ENCODE measurements at regions not wholly inside any gene's neighbourhood (a gene's known extent, or its start where the extent isn't known, plus 50 kb on each side); places are given as distances from the start of the nearest gene placed in this dataset.

- TF ChIP-seq, protein P1, sequence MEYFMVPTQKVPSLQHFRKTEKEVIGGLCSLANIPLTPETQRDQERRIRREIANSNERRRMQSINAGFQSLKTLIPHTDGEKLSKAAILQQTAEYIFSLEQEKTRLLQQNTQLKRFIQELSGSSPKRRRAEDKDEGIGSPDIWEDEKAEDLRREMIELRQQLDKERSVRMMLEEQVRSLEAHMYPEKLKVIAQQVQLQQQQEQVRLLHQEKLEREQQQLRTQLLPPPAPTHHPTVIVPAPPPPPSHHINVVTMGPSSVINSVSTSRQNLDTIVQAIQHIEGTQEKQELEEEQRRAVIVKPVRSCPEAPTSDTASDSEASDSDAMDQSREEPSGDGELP (IDR thresholded peaks at IDR 0.05; ENCODE audit: borderline replicate concordance, low read depth): peak; percentile 85; the same call in 1 of the 2 replicates
- TF ChIP-seq SIN3A (IDR thresholded peaks at IDR 0.05; ENCODE audit: borderline replicate concordance, low read depth, low read length) (no peak; the same call in 1 of the 2 replicates), ZNF547 (CRISPR knock-in tag; IDR thresholded peaks at IDR 0.05) (no peak; the same call in 1 of the 2 replicates), ZNF790 (CRISPR knock-in tag; IDR thresholded peaks at IDR 0.05; ENCODE audit: borderline replicate concordance) (no peak), MED13 (CRISPR knock-in tag; IDR thresholded peaks at IDR 0.05) (peak; percentile 99), SIX4 (CRISPR knock-in tag; IDR thresholded peaks at IDR 0.05) (peak; percentile 95), NBN (conservative IDR thresholded peaks at IDR 0.05) (no peak), ZNF44 (CRISPR knock-in tag; IDR thresholded peaks at IDR 0.05) (peak; percentile 46; the same call in 1 of the 2 replicates), ZNF552 (CRISPR knock-in tag; IDR thresholded peaks at IDR 0.05; ENCODE audit: borderline replicate concordance) (peak; percentile 16; the same call in 1 of the 2 replicates), BORCS8-MEF2B (CRISPR knock-in tag; IDR thresholded peaks at IDR 0.05) (0 out of 2 replicates have a peak, but pooled peaks have one; percentile 10), ZBTB8A (CRISPR knock-in tag; IDR thresholded peaks at IDR 0.05; ENCODE audit: borderline replicate concordance, low read depth) (0 out of 2 replicates have a peak, but pooled peaks have one; percentile 74), ARHGAP35 (CRISPR knock-in tag; IDR thresholded peaks at IDR 0.05; ENCODE audit: borderline replicate concordance) (0 out of 2 replicates have a peak, but pooled peaks have one; percentile 44), ELF1 (CRISPR knock-in tag; IDR thresholded peaks at IDR 0.05) (peak; percentile 32; the same call in 1 of the 2 replicates), CEBPG (CRISPR knock-in tag; IDR thresholded peaks at IDR 0.05) (peak; percentile 98), ZNF558 (CRISPR knock-in tag; IDR thresholded peaks at IDR 0.05; ENCODE audit: borderline replicate concordance) (peak; percentile 94; the same call in 1 of the 2 replicates), ZNF574 (CRISPR knock-in tag; IDR thresholded peaks at IDR 0.05) (peak; percentile 82)
- TF ChIP-seq, protein P2, sequence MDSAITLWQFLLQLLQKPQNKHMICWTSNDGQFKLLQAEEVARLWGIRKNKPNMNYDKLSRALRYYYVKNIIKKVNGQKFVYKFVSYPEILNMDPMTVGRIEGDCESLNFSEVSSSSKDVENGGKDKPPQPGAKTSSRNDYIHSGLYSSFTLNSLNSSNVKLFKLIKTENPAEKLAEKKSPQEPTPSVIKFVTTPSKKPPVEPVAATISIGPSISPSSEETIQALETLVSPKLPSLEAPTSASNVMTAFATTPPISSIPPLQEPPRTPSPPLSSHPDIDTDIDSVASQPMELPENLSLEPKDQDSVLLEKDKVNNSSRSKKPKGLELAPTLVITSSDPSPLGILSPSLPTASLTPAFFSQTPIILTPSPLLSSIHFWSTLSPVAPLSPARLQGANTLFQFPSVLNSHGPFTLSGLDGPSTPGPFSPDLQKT (CRISPR knock-in tag; IDR thresholded peaks at IDR 0.05; ENCODE audit: borderline replicate concordance): no peak
- TF ChIP-seq, protein P3, sequence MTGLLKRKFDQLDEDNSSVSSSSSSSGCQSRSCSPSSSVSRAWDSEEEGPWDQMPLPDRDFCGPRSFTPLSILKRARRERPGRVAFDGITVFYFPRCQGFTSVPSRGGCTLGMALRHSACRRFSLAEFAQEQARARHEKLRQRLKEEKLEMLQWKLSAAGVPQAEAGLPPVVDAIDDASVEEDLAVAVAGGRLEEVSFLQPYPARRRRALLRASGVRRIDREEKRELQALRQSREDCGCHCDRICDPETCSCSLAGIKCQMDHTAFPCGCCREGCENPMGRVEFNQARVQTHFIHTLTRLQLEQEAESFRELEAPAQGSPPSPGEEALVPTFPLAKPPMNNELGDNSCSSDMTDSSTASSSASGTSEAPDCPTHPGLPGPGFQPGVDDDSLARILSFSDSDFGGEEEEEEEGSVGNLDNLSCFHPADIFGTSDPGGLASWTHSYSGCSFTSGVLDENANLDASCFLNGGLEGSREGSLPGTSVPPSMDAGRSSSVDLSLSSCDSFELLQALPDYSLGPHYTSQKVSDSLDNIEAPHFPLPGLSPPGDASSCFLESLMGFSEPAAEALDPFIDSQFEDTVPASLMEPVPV (CRISPR knock-in tag; IDR thresholded peaks at IDR 0.05): peak; percentile 66; the same call in 1 of the 2 replicates
- TF ChIP-seq, protein P4, sequence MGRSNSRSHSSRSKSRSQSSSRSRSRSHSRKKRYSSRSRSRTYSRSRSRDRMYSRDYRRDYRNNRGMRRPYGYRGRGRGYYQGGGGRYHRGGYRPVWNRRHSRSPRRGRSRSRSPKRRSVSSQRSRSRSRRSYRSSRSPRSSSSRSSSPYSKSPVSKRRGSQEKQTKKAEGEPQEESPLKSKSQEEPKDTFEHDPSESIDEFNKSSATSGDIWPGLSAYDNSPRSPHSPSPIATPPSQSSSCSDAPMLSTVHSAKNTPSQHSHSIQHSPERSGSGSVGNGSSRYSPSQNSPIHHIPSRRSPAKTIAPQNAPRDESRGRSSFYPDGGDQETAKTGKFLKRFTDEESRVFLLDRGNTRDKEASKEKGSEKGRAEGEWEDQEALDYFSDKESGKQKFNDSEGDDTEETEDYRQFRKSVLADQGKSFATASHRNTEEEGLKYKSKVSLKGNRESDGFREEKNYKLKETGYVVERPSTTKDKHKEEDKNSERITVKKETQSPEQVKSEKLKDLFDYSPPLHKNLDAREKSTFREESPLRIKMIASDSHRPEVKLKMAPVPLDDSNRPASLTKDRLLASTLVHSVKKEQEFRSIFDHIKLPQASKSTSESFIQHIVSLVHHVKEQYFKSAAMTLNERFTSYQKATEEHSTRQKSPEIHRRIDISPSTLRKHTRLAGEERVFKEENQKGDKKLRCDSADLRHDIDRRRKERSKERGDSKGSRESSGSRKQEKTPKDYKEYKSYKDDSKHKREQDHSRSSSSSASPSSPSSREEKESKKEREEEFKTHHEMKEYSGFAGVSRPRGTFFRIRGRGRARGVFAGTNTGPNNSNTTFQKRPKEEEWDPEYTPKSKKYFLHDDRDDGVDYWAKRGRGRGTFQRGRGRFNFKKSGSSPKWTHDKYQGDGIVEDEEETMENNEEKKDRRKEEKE (IDR thresholded peaks at IDR 0.05): no peak
These were observed 153.3 kb downstream of the TOMM20 start (continued) for GRCh38 chr1:234975122-234975940.
